Naive thymus-derived CD8-positive, alpha-beta T cell (primary cell): ENCODE measurements at regions not wholly inside any gene's neighbourhood (a gene's known extent, or its start where the extent isn't known, plus 50 kb on each side); places are given as distances from the start of the nearest gene placed in this dataset.
"Not testable (repeated sequence)": the region's sequence is repeated elsewhere in the genome, so short reads cannot be mapped to it uniquely, and the experiment has no call there.

ENCODE experiments used
- ATAC-seq, 2 donors: fragments of 150-1000 bp; cut with Tn5 transposase in 1 of 2; sonication (Bioruptor Pico), chemical (Tn5 transposase) in 1 of 2; 1 replicate in 1 of 2; 2 replicates in 1 of 2; pipeline ENCODE4 v1.10.0; 2021; ENCODE audit warnings: mild to moderate bottlenecking in 2 of 2, moderate library complexity in 2 of 2
- POLR2A ChIA-PET: fragments of 350-600 bp; sonication (Branson Sonifier 250); formaldehyde crosslinking; loops from one replicate; lab custom pipeline; 2021; ENCODE audit warnings: antibody characterized with exemption; lab: Charles Lee
- DNase-seq, 10 donors: peaks; one replicate each; pipeline versions ENCODE4 v3.0.0 to v3.0.0-alpha.2; 2020 to 2022
- H3K27ac Mint-ChIP-seq, 10 donors: one replicate each; pipeline ENCODE4 v1.8.0; 2020 to 2022; ENCODE audit warnings: mild to moderate bottlenecking in 10 of 10, mixed read lengths in 10 of 10, moderate library complexity in 4 of 10, inconsistent platforms in 1 of 10
- H3K27me3 Mint-ChIP-seq, 5 donors: one replicate each; pipeline ENCODE4 v1.8.0; 2021 to 2022; ENCODE audit warnings: mixed read lengths in 5 of 5
- H3K36me3 Mint-ChIP-seq, 3 donors: one replicate each; pipeline ENCODE4 v1.8.0; 2020 to 2022; ENCODE audit warnings: mixed read lengths in 3 of 3, mild to moderate bottlenecking in 2 of 3, inconsistent platforms in 1 of 3
- H3K4me1 Mint-ChIP-seq, 4 donors: one replicate each; pipeline ENCODE4 v1.8.0; 2021 to 2022; ENCODE audit warnings: mixed read lengths in 4 of 4
- H3K4me3 Mint-ChIP-seq, 10 donors: one replicate each; pipeline ENCODE4 v1.8.0; 2020 to 2022; ENCODE audit warnings: mild to moderate bottlenecking in 10 of 10, mixed read lengths in 10 of 10, moderate library complexity in 6 of 10, inconsistent platforms in 1 of 10
- H3K9me3 Mint-ChIP-seq, 9 donors: one replicate each; pipeline ENCODE4 v1.8.0; 2020 to 2022; ENCODE audit warnings: mixed read lengths in 9 of 9, mild to moderate bottlenecking in 3 of 9, inconsistent platforms in 1 of 9, moderate library complexity in 1 of 9

DNA sequence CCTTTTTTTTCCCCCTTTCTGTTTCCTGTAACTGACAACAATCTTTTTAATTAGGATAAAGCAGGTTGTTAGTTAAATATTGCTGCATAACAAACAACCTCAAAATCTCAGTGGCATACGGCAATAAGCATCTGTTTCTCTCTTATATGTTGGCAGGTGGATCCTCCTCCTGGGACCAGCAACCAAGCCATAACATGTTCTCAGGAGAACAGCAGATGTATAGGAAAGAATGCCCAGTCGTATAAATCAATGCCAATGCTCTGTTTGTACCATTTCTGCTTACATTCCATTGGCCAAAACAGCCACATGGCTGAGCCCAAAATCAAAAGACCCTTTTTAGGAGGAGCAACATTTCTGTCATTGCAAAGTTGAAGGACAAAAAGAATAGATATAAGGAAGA lies 445.7 kb downstream of the AASDHPPT start:
- POLR2A ChIA-PET = no interaction called here
- H3K4me3 Mint-ChIP-seq = no peak overlapping the region
- no peaks in the 10 kb centered on the region for H3K36me3 Mint-ChIP-seq
- DNase-seq = no peak
- H3K27me3 Mint-ChIP-seq = no peaks in the 10 kb centered on the region
- H3K27ac Mint-ChIP-seq = no peak overlapping the region
- H3K4me1 Mint-ChIP-seq = no peaks in the 10 kb centered on the region
- no peak for ATAC-seq
- H3K9me3 Mint-ChIP-seq = peaks cover 0 to 37% (median 17%) of the 10 kb centered on the region in 9 donors

GRCh38 chr11:106523921-106524320 lies 446.5 kb downstream of the AASDHPPT start:
- DNase-seq (no peak), ATAC-seq (no peak)
- Mint-ChIP-seq H3K4me1 (no peaks in the 10 kb centered on the region), H3K27me3 (no peaks in the 10 kb centered on the region), H3K9me3 (peaks cover 0 to 37% (median 15%) of the 10 kb centered on the region in 9 donors), H3K27ac (no peak overlapping the region), H3K4me3 (no peak overlapping the region), H3K36me3 (no peaks in the 10 kb centered on the region)
- POLR2A ChIA-PET = no interaction called here

- Mint-ChIP-seq H3K9me3 (peaks cover 0 to 37% (median 15%) of the 10 kb centered on the region in 9 donors), H3K27me3 (no peaks in the 10 kb centered on the region), H3K4me3 (no peak overlapping the region), H3K36me3 (no peaks in the 10 kb centered on the region), H3K27ac (no peak overlapping the region), H3K4me1 (no peaks in the 10 kb centered on the region)
- POLR2A ChIA-PET = no interaction called here
- ATAC-seq (no peak), DNase-seq (no peak)
Measured at GRCh38 chr11:106524436-106524835, 447.0 kb downstream of the AASDHPPT start.

DNA sequence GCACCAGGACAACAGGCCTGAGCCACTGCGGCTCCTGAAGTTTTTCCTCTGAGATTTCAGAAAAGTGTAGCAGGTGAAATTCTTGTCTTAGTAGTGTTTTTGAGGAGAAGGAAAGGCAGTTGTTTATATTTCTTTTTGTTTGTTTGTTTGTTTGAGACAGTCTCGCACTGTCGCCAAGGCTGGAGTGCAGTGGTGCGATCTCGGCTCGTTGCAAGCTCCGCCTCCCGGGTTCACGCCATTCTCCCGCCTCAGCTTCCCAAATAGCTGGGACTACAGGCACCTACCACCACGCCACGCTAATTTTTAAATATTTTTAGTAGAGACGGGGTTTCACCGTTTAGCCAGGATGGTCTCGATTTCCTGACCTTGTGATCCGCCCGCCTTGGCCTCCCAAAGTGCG lies 454.2 kb downstream of the AASDHPPT start:
- H3K27me3 Mint-ChIP-seq, ATAC-seq, H3K4me1 Mint-ChIP-seq, H3K27ac Mint-ChIP-seq, H3K36me3 Mint-ChIP-seq, DNase-seq, H3K4me3 Mint-ChIP-seq, POLR2A ChIA-PET: not testable (repeated sequence)
- peaks cover 0 to 14% (median 4%) of the 10 kb centered on the region in 9 donors for H3K9me3 Mint-ChIP-seq

DNA sequence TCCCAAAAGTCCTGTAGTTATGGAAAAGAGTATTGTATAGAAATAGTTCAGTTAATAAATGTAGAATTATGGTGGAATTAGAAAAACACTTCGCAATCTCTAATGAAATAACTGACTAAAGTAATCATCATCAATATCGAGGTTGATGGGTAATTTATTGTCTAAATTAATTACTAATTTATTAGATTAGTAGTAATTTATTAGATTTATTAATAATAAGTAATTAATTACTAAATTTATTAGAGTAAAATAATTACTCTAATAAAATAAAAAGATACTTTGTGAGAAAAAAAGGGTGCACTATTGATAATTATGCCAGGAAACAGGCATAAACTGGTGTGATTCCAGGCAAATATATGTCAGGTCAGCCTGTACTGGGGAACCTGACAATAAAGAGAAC lies 455.6 kb downstream of the AASDHPPT start:
- Mint-ChIP-seq H3K4me3 (no peak overlapping the region), H3K36me3 (no peaks in the 10 kb centered on the region), H3K9me3 (peaks cover 0 to 14% (median 0%) of the 10 kb centered on the region in 9 donors), H3K27ac (no peak overlapping the region), H3K27me3 (no peaks in the 10 kb centered on the region), H3K4me1 (no peaks in the 10 kb centered on the region)
- ATAC-seq = no peak
- no peak for DNase-seq
- POLR2A ChIA-PET = no interaction called here

DNA sequence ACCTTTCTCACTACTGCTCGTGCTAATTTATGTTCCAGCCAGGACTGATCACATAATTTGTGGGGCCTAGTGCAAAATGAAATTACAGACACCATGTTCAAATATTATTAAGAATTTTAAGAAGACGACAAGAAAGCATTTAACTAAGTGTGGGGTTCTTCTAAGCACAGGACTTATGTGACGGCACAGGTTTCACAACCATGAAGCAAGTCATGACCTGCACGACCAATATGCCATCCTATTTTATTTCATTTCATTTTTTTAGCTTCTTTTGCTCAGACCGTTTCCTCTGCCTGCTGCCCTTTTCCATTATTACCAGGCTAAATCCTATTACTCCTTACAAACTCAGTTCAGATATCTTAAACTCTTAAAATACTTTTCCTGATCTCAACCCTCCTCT lies 462.5 kb downstream of the AASDHPPT start:
- Mint-ChIP-seq H3K27me3 (no peaks in the 10 kb centered on the region), H3K27ac (no peak overlapping the region), H3K9me3 (peaks cover 0 to 15% (median 4%) of the 10 kb centered on the region in 9 donors), H3K36me3 (no peaks in the 10 kb centered on the region), H3K4me3 (no peak overlapping the region), H3K4me1 (no peaks in the 10 kb centered on the region)
- ATAC-seq (no peak), DNase-seq (no peak)
- POLR2A ChIA-PET = no interaction called here

GRCh38 chr11:106548406-106548805 lies 469.9 kb downstream of the GUCY1A2 start:
- Mint-ChIP-seq H3K27ac (no peak overlapping the region), H3K36me3 (no peaks in the 10 kb centered on the region), H3K4me1 (no peaks in the 10 kb centered on the region), H3K27me3 (no peaks in the 10 kb centered on the region), H3K9me3 (peaks cover 0 to 15% (median 4%) of the 10 kb centered on the region in 9 donors), H3K4me3 (no peak overlapping the region)
- ATAC-seq (no peak), DNase-seq (no peak)
- POLR2A ChIA-PET = no interaction called here

GRCh38 chr11:106551744-106552673 lies 466.3 kb downstream of the GUCY1A2 start:
- no peaks in the 10 kb centered on the region for H3K4me1 Mint-ChIP-seq
- POLR2A ChIA-PET = no interaction called here
- ATAC-seq = no peak
- H3K9me3 Mint-ChIP-seq = peaks cover 0 to 15% (median 9%) of the 10 kb centered on the region in 9 donors
- no peak for DNase-seq
- no peaks in the 10 kb centered on the region for H3K36me3 Mint-ChIP-seq
- H3K4me3 Mint-ChIP-seq = no peak overlapping the region
- no peak overlapping the region for H3K27ac Mint-ChIP-seq
- H3K27me3 Mint-ChIP-seq = no peaks in the 10 kb centered on the region

- Mint-ChIP-seq H3K4me3 (no peak overlapping the region), H3K36me3 (no peaks in the 10 kb centered on the region), H3K27ac (no peak overlapping the region), H3K9me3 (peaks cover 0 to 15% (median 9%) of the 10 kb centered on the region in 9 donors), H3K27me3 (no peaks in the 10 kb centered on the region), H3K4me1 (no peaks in the 10 kb centered on the region)
- ATAC-seq = no peak
- POLR2A ChIA-PET = no interaction called here
- DNase-seq = no peak
Measured at GRCh38 chr11:106552694-106553203, 465.5 kb downstream of the GUCY1A2 start.

- Mint-ChIP-seq H3K27me3 (no peaks in the 10 kb centered on the region), H3K9me3 (peaks cover 0 to 15% (median 6%) of the 10 kb centered on the region in 9 donors), H3K27ac (no peak overlapping the region), H3K36me3 (no peaks in the 10 kb centered on the region), H3K4me3 (no peak overlapping the region), H3K4me1 (no peaks in the 10 kb centered on the region)
- POLR2A ChIA-PET = no interaction called here
- DNase-seq (no peak), ATAC-seq (no peak)
Measured at GRCh38 chr11:106553304-106553703, 465.0 kb downstream of the GUCY1A2 start.

GRCh38 chr11:106555566-106556250 lies 462.6 kb downstream of the GUCY1A2 start:
- ATAC-seq, H3K27ac Mint-ChIP-seq, POLR2A ChIA-PET, H3K36me3 Mint-ChIP-seq, H3K4me3 Mint-ChIP-seq, DNase-seq, H3K27me3 Mint-ChIP-seq, H3K4me1 Mint-ChIP-seq: not testable (repeated sequence)
- peaks cover 0 to 15% (median 4%) of the 10 kb centered on the region in 9 donors for H3K9me3 Mint-ChIP-seq

- POLR2A ChIA-PET = no interaction called here
- no peaks in the 10 kb centered on the region for H3K36me3 Mint-ChIP-seq
- no peak for DNase-seq
- no peak overlapping the region for H3K27ac Mint-ChIP-seq
- H3K9me3 Mint-ChIP-seq = peaks cover 2 to 24% (median 8%) of the 10 kb centered on the region in 9 donors
- no peak for ATAC-seq
- H3K4me1 Mint-ChIP-seq = no peaks in the 10 kb centered on the region
- no peaks in the 10 kb centered on the region for H3K27me3 Mint-ChIP-seq
- no peak overlapping the region for H3K4me3 Mint-ChIP-seq
Measured at GRCh38 chr11:106565326-106565725, 452.9 kb downstream of the GUCY1A2 start.

DNA sequence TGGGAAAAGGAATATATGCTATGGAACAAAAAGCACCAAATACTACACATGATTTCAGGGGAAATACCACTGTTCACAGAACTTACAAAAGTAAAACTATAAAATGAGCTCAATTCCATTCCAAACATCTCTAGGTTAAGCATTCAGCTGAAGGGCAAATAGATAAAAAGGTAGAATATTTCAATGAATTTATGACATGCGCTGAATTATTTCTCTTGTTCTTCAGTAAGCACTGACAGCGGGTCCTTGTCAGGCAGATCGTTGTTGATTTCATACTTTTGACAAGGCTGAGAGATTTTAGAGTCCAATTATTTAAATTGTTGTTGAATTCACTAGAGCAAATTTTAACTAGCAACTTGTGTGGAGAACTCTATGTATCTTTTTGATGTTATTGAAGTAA lies 449.6 kb downstream of the GUCY1A2 start:
- Mint-ChIP-seq H3K4me3 (no peak overlapping the region), H3K4me1 (no peaks in the 10 kb centered on the region), H3K27ac (no peak overlapping the region), H3K27me3 (no peaks in the 10 kb centered on the region), H3K36me3 (peaks cover 0 to 4% (median 0%) of the 10 kb centered on the region in 3 donors), H3K9me3 (peaks cover 2 to 19% (median 8%) of the 10 kb centered on the region in 9 donors)
- ATAC-seq (no peak), DNase-seq (no peak)
- POLR2A ChIA-PET = no interaction called here
